Endodermal cell (in vitro differentiated cells): ENCODE measurements at regions not wholly inside any gene's neighbourhood (a gene's known extent, or its start where the extent isn't known, plus 50 kb on each side); places are given as distances from the start of the nearest gene placed in this dataset.

ENCODE experiments used
- DNase-seq: peaks from one replicate; pipeline ENCODE4 v3.0.0-alpha.2; 2017
- H3K27ac ChIP-seq: 2 replicates; pipeline ENCODE4 v1.5.1; 2013; ENCODE audit warnings: mild to moderate bottlenecking, low read depth, low read length, moderate library complexity
- H3K27me3 ChIP-seq: 2 replicates; pipeline ENCODE4 v1.6.1; 2013; ENCODE audit warnings: mild to moderate bottlenecking, low read length, moderate library complexity; ENCODE audit not compliant: insufficient read depth, control insufficient read depth, poor library complexity, severe bottlenecking
- H3K36me3 ChIP-seq: 2 replicates; pipeline ENCODE4 v1.7.0; 2013; ENCODE audit warnings: mild to moderate bottlenecking, low read length, moderate library complexity; ENCODE audit not compliant: control insufficient read depth, insufficient read depth
- H3K4me1 ChIP-seq: one replicate; pipeline ENCODE4 v1.7.0; 2013; ENCODE audit warnings: low read length; ENCODE audit not compliant: control insufficient read depth, insufficient read depth
- H3K4me3 ChIP-seq: 2 replicates; pipeline ENCODE4 v1.5.1; 2013; ENCODE audit warnings: mild to moderate bottlenecking, low read length, moderate library complexity
- H3K9ac ChIP-seq: 2 replicates; pipeline ENCODE4 v1.6.1; 2013; ENCODE audit warnings: mild to moderate bottlenecking, low read length, moderate library complexity; ENCODE audit not compliant: poor library complexity, severe bottlenecking; ENCODE audit errors: extremely low read depth
- H3K9me3 ChIP-seq: 2 replicates; pipeline ENCODE4 v1.6.1; 2013; ENCODE audit warnings: mild to moderate bottlenecking, low read length, moderate library complexity; ENCODE audit not compliant: control insufficient read depth
- H3K27ac Mint-ChIP-seq: 2 replicates; pipeline ENCODE4 v1.8.0; 2020; ENCODE audit warnings: mixed read lengths
- H3K27me3 Mint-ChIP-seq: 2 replicates; pipeline ENCODE4 v1.8.0; 2021; ENCODE audit warnings: mild to moderate bottlenecking, mixed read lengths; ENCODE audit not compliant: insufficient read depth
- H3K36me3 Mint-ChIP-seq: 2 replicates; pipeline ENCODE4 v1.8.0; 2020; ENCODE audit warnings: low read depth, mixed read lengths
- H3K4me1 Mint-ChIP-seq: 2 replicates; pipeline ENCODE4 v1.8.0; 2020; ENCODE audit warnings: mixed read lengths
- H3K4me3 Mint-ChIP-seq: 2 replicates; pipeline ENCODE4 v1.8.0; 2020; ENCODE audit warnings: mild to moderate bottlenecking, moderate library complexity, mixed read lengths
- H3K9me3 Mint-ChIP-seq: 2 replicates; pipeline ENCODE4 v1.8.0; 2020; ENCODE audit warnings: mild to moderate bottlenecking, mixed read lengths
- WGBS, 2 experiments: methylation state at CpG; one replicate each; pipeline versions ENCODE4 v1.1.5 to v1.1.7; 2013; ENCODE audit warnings: missing lambda C conversion rate in 2 of 2, mixed read lengths in 1 of 2; ENCODE audit not compliant: insufficient coverage in 1 of 2, insufficient read length in 1 of 2; 5-methylcytosine and 5-hydroxymethylcytosine counted together
- TF ChIP-seq, protein P1 (sequence below): fragments of 200-600 bp; sonication (generic); conservative IDR thresholded peaks from 2 replicates; pipeline ENCODE4 v1.5.0; 2021; ENCODE audit warnings: antibody characterized with exemption, mild to moderate bottlenecking

DNA sequence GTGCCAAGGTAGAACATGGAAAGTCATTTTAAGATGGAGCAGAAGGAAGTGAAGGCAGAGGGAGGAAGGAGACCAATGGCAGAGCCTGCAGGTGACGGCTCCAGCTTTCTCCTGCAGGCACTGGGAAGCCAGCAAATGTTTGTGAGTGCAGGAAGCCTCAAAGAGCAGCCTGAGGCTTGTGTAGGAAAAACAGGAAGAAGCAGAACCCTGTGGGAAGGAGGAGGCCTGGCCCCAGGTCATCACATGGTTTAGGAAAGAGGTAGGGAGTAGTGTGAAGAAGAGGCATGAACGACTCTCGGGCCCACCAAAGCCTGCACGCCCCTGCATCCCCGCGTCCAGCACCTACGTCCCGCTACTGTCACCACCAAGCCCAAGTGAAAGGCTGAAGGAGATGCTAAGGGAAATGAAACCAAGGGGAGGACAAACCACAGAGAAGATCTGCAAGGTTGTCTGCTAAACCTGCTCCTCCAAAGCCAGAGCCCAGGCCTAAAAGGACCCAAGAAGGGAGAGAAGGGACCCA lies 151.5 kb downstream of the CHST1 start:
- Mint-ChIP-seq H3K9me3 (no peaks in the 10 kb centered on the region), H3K4me1 (no peaks in the 10 kb centered on the region), H3K27me3 (peaks cover 6% of the 10 kb centered on the region), H3K36me3 (no peaks in the 10 kb centered on the region), H3K4me3 (no peak overlapping the region), H3K27ac (no peak overlapping the region)
- WGBS, 2 experiments, result 95 to 96% methylated on average over 8 of the region's 8 CpGs
- H3K27ac ChIP-seq, result no peak overlapping the region
- H3K27me3 ChIP-seq, result no peaks in the 10 kb centered on the region
- no peaks in the 10 kb centered on the region for H3K9me3 ChIP-seq
- H3K9ac ChIP-seq, result no peak overlapping the region
- DNase-seq, result peak; percentile 36
- H3K36me3 ChIP-seq, result no peaks in the 10 kb centered on the region
- no peak overlapping the region for H3K4me3 ChIP-seq
- TF ChIP-seq, protein P1, sequence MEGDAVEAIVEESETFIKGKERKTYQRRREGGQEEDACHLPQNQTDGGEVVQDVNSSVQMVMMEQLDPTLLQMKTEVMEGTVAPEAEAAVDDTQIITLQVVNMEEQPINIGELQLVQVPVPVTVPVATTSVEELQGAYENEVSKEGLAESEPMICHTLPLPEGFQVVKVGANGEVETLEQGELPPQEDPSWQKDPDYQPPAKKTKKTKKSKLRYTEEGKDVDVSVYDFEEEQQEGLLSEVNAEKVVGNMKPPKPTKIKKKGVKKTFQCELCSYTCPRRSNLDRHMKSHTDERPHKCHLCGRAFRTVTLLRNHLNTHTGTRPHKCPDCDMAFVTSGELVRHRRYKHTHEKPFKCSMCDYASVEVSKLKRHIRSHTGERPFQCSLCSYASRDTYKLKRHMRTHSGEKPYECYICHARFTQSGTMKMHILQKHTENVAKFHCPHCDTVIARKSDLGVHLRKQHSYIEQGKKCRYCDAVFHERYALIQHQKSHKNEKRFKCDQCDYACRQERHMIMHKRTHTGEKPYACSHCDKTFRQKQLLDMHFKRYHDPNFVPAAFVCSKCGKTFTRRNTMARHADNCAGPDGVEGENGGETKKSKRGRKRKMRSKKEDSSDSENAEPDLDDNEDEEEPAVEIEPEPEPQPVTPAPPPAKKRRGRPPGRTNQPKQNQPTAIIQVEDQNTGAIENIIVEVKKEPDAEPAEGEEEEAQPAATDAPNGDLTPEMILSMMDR, result no peak
- no peaks in the 10 kb centered on the region for H3K4me1 ChIP-seq

DNA sequence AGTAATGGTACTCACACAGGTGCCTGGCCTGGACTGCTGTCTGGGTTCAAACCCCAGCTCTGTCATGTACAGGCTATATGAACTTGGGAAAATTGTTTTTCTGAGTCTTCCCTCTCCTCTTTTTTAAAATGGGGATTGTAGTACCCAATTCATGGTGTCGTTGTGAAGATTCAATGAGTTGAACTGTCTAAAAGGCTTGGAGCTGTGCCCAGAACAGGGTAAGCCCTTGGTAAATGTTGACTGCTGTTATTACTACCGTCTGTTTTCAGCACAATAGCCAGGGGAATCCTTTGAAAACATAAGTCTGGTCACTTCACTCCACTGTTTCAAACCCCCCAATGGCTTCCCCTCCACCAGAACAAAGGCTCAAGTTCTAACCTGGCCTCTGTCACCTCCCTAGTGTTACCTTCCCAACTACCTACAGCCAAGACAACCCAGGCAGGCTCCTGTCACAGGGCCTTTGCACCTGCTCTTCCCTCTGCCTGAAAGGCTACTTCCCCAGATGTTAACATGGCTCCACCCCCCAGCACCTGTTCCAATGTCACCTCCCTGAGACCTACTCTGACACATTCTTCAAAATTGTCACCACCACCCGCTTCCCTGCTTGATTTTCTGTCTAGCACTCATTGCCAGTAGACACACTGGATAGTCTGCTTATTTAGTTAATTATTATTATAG lies 152.8 kb downstream of the CHST1 start:
- no peak overlapping the region for H3K4me3 Mint-ChIP-seq
- Histone ChIP-seq H3K27me3 (no peaks in the 10 kb centered on the region), H3K36me3 (no peaks in the 10 kb centered on the region), H3K4me1 (no peaks in the 10 kb centered on the region), H3K27ac (no peak overlapping the region), H3K9ac (no peak overlapping the region), H3K4me3 (no peak overlapping the region), H3K9me3 (no peaks in the 10 kb centered on the region)
- 91 to 100% methylated on average over 2 to 3 of the region's 3 CpGs for WGBS, 2 experiments
- H3K9me3 Mint-ChIP-seq, result no peaks in the 10 kb centered on the region
- no peaks in the 10 kb centered on the region for H3K36me3 Mint-ChIP-seq
- H3K27me3 Mint-ChIP-seq, result peaks cover 6% of the 10 kb centered on the region
- no peaks in the 10 kb centered on the region for H3K4me1 Mint-ChIP-seq
- no peak overlapping the region for H3K27ac Mint-ChIP-seq
- DNase-seq, result no peak
- TF ChIP-seq, protein P1, result no peak

DNA sequence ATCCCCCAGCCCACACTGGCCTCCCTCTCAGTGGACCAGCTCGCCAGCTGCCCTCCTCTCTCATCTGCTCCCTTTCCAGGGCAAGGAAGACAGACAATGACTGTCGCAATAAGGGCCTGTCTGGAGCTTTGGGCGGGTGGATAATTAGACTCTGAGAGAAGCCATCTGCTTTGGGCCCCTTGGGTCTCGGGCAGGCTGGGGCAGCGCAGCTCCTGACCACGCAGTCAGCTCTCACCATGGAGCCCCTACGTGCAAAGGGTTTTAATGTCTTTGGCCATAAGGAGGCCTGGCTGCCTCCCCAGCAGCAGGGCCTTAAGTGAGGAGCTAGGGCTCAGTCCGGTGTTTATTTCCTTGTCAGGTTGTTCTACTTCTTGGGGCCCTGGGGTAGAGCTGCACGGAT lies 153.9 kb downstream of the CHST1 start:
- Histone ChIP-seq H3K9ac (no peak overlapping the region), H3K9me3 (peaks cover 5% of the 10 kb centered on the region), H3K36me3 (no peaks in the 10 kb centered on the region), H3K27ac (peak overlapping the region; percentile 83), H3K27me3 (no peaks in the 10 kb centered on the region), H3K4me3 (no peak overlapping the region), H3K4me1 (no peaks in the 10 kb centered on the region)
- Mint-ChIP-seq H3K4me3 (no peak overlapping the region), H3K36me3 (no peaks in the 10 kb centered on the region), H3K27me3 (peaks cover 6% of the 10 kb centered on the region), H3K9me3 (no peaks in the 10 kb centered on the region), H3K27ac (no peak overlapping the region), H3K4me1 (no peaks in the 10 kb centered on the region)
- peak; percentile 32 for DNase-seq
- WGBS, 2 experiments, result 86 to 94% methylated on average over 7 to 9 of the region's 9 CpGs
- TF ChIP-seq, protein P1, result no peak
